HG02885 (cell line): ENCODE measurements at regions not wholly inside any gene's neighbourhood (a gene's known extent, or its start where the extent isn't known, plus 50 kb on each side); places are given as distances from the start of the nearest gene placed in this dataset.

Experiments
- ATAC-seq: cut with Tn5 transposase; IDR thresholded peaks from one replicate; pipeline ENCODE4 v1.9.1; 2021; ENCODE audit warnings: mild to moderate bottlenecking; ENCODE audit not compliant: unreplicated experiment, poor library complexity

GRCh38 chr3:118476885-118477618 is 557.6 kb downstream of the IGSF11 start:
- peak; percentile 36 for ATAC-seq

GRCh38 chr3:118477768-118478167 is 556.9 kb downstream of the IGSF11 start:
- ATAC-seq: peak; percentile 11

- no peak for ATAC-seq
Observed at GRCh38 chr3:118478706-118479276, 555.9 kb downstream of the IGSF11 start.

GRCh38 chr3:118479376-118479775 is 555.3 kb downstream of the IGSF11 start:
- no peak for ATAC-seq

GRCh38 chr3:118480101-118480860 is 554.4 kb downstream of the IGSF11 start:
- ATAC-seq: peak; percentile 68

GRCh38 chr3:118485693-118486092 is 549.0 kb downstream of the IGSF11 start:
- ATAC-seq: peak; percentile 80

- no peak for ATAC-seq
Observed at GRCh38 chr3:118487734-118488133, 546.9 kb downstream of the IGSF11 start.

GRCh38 chr3:118488732-118489131 is 545.9 kb downstream of the IGSF11 start:
- no peak for ATAC-seq

GRCh38 chr3:118495206-118495605 is 539.4 kb downstream of the IGSF11 start:
- no peak for ATAC-seq

- ATAC-seq: no peak
Observed at GRCh38 chr3:118497274-118497673, 537.4 kb downstream of the IGSF11 start.

GRCh38 chr3:118501152-118501551 is 533.5 kb downstream of the IGSF11 start:
- no peak for ATAC-seq

GRCh38 chr3:118504906-118505305 is 529.7 kb downstream of the IGSF11 start:
- ATAC-seq: no peak

GRCh38 chr3:118505784-118506183 is 528.9 kb downstream of the IGSF11 start:
- ATAC-seq: no peak

GRCh38 chr3:118511402-118511801 is 523.2 kb downstream of the IGSF11 start:
- no peak for ATAC-seq

- ATAC-seq: no peak
Observed at GRCh38 chr3:118512301-118512700, 522.3 kb downstream of the IGSF11 start.

- peak; percentile 36 for ATAC-seq
Observed at GRCh38 chr3:118525077-118525476, 509.6 kb downstream of the IGSF11 start.

GRCh38 chr3:118526758-118527513 is 507.7 kb downstream of the IGSF11 start:
- ATAC-seq: peak; percentile 92

- ATAC-seq: peak; percentile 37
Observed at GRCh38 chr3:118527514-118528044, 507.1 kb downstream of the IGSF11 start.

GRCh38 chr3:118529554-118529953 is 505.1 kb downstream of the IGSF11 start:
- ATAC-seq: no peak

GRCh38 chr3:118530350-118530922 is 504.2 kb downstream of the IGSF11 start:
- no peak for ATAC-seq
